ENCODE measurements at regions not wholly inside any gene's neighbourhood (a gene's known extent, or its start where the extent isn't known, plus 50 kb on each side); places are given as distances from the start of the nearest gene placed in this dataset.

DNA sequence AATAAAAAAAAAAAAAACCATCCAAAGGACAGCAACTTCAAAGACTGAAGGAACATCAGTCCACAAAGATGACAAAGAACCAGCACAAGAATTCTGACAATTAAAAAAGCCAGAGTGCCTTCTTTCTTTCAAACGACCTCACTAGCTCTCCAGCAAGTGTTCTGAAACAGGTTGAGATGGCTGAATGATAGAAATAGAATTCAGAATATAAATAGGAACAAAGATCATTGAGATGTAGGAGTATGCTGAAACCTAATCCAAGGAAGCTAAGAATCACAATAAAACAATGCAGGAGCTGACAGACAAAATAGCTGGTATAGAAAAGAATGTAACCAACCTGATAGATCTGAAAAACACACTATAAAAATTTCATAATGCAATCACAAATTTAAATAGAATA is 218.2 kb downstream of the GIPC2 start:
- TF ChIP-seq, protein P1, sequence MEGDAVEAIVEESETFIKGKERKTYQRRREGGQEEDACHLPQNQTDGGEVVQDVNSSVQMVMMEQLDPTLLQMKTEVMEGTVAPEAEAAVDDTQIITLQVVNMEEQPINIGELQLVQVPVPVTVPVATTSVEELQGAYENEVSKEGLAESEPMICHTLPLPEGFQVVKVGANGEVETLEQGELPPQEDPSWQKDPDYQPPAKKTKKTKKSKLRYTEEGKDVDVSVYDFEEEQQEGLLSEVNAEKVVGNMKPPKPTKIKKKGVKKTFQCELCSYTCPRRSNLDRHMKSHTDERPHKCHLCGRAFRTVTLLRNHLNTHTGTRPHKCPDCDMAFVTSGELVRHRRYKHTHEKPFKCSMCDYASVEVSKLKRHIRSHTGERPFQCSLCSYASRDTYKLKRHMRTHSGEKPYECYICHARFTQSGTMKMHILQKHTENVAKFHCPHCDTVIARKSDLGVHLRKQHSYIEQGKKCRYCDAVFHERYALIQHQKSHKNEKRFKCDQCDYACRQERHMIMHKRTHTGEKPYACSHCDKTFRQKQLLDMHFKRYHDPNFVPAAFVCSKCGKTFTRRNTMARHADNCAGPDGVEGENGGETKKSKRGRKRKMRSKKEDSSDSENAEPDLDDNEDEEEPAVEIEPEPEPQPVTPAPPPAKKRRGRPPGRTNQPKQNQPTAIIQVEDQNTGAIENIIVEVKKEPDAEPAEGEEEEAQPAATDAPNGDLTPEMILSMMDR (IDR thresholded peaks at IDR 0.05; ENCODE audit: low read depth, low read length): no peak
- TF ChIP-seq EZH2phosphoT487 (IDR thresholded peaks at IDR 0.05; ENCODE audit: low read depth): no peak

All from OCI-LY3 (cell line).